HCEC 1CT (cell line): ENCODE measurements at regions not wholly inside any gene's neighbourhood (a gene's known extent, or its start where the extent isn't known, plus 50 kb on each side); places are given as distances from the start of the nearest gene placed in this dataset.
"Not testable (repeated sequence)": the region's sequence is repeated elsewhere in the genome, so short reads cannot be mapped to it uniquely, and the experiment has no call there.

Source experiments
- DNase-seq: peaks from one replicate; pipeline ENCODE4 v3.0.0-alpha.2; 2017

- no peak for DNase-seq
These were observed 421.6 kb downstream of the TMEM135 start for GRCh38 chr11:87459351-87459750.

GRCh38 chr11:87456499-87456898, 418.8 kb downstream of the TMEM135 start:
- no peak for DNase-seq

GRCh38 chr11:87455180-87455579, 417.4 kb downstream of the TMEM135 start:
- DNase-seq: no peak

GRCh38 chr11:87454241-87454640, 416.5 kb downstream of the TMEM135 start:
- DNase-seq: no peak

DNA sequence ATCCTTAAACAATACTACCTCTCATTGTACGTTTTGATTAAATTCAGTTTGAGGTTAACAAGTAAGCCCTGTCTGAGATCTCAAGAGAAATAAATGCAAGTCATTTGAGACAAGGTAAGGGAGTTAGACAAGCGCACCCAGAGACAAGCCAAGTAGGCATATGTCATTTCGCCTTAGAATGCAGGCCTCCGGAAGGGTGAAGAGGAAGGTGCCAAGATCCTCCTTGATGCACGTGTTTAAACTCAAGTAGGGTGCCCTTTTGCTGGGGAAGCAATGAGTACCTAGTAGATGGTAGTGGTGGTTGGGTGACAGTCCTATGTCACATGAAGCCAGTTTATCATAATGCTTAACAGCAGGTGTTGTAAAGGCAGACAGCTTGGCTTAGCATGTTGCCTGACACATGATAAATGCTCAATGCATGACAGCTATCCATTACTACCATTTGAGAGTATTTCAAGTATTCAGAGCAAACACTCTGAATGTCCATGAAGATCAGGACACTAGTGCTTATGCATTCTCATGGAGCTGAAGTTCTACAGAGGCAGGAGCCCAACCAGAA, 415.9 kb downstream of the TMEM135 start:
- DNase-seq: no peak

- not testable (repeated sequence) for DNase-seq
These were observed 414.3 kb downstream of the TMEM135 start for GRCh38 chr11:87452025-87452424.

DNA sequence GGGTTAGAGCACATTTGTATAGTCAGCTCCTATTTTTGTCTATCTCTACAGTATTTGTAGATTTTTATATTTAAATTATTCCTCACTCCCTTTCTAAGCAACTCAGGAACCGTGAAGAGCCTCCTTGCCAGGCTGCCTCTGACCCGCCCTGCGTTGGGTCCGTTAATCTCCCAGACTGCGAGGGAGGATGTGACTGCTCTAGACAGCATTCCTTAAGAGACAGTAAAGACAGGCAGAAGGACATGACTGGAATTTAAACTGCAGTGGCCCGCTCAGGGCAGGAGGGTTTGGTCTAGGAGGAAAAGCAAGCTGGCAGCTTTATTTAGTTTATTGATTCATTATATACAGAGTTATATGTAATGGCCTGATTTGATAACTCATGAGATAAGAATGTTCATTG, 413.7 kb downstream of the TMEM135 start:
- peak; percentile 23 for DNase-seq

DNA sequence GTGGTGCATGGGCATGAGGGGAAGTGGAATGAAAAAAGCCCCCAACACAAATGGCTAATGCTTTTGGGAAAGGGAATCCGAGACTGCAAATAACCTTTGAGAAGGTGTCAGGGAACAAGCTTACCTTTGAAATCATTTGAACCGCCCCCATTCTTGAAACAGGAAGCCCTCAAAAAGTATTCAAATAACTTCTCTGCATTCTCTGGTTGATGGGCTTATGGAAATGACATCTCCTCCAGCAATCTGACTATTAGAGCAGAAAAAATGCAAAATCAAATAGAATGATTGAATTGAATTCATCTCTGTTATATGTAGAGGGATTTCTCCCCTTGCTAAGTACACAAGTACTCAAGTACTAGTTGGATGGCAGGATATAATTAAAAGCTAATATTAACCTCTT, 409.9 kb downstream of the TMEM135 start:
- DNase-seq: no peak

DNA sequence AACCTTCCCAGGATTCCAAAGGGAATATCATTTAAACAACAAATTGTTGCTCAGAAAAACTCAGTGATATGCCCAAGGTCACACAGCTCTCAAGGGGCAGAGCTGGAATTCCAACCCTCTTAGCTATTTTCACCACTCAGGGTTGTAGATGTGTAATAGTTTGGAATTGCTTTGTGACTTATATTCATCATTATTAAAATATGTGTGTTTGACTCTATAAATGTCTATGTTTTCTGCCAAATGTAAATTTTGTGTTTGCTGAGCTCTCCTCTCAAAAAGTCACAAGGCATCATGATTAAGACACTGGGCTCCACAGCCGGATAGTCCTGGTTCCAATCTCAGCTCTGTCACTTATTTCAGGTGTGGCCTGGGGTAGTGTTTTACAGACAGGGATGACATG, 407.3 kb downstream of the TMEM135 start:
- peak; percentile 82 for DNase-seq

DNA sequence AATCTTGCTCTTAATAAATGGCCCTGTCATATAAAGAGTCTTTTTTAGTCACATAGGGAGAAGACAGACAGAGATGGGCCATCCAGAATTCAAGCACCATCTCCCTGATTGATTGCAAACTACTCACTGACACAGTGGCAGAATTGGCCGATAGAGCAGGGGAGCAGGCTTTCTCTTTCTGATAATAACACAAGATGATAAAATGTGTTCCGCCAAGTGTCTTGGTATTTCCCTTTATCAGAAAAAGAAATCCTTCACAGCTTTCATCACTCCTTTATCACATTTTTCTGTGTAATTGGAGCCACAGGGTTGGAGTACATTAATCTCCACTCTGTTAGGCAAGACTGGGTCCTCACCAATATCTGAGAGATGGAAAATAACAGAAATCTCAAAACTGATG, 406.0 kb downstream of the TMEM135 start:
- no peak for DNase-seq

GRCh38 chr11:87440076-87440770, 402.5 kb downstream of the TMEM135 start:
- no peak for DNase-seq

DNA sequence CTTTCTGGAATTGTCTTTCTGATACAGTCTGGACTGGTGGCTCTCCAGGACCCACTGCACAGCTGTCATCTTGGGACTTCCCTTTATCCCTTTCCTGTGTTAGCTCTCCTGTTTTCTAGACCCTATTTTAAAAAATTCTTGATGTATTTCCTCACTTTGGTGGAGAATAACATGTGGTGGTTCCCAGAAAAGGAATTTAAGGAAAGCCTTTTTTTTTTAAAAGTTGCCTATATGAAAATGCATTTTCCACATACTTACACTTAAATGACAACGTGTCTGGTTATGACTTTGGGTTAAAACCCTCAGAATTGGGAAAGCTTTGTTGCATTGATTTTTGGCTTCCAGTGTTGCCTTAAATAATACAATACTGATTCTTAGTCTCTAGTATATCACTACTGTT, 400.7 kb downstream of the TMEM135 start:
- DNase-seq: no peak

DNA sequence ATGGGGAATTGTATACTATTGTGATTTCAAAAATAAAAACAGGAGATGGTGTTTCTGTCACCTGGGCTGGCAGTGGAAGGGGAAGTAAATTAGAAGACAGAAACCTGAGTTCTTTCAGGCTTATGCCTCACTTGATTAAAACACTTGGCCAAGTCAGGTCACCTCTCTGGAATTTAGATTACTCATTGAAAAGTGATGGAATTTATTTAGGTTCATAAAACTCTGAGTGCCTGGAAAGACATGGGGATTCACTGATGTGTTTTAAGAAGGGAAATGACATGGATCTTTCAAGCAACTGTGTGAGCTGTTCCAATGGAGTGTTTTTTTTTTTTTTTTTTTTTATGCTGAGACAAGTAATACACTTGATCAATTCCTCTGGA, 400.1 kb downstream of the TMEM135 start:
- DNase-seq: peak; percentile 85

DNA sequence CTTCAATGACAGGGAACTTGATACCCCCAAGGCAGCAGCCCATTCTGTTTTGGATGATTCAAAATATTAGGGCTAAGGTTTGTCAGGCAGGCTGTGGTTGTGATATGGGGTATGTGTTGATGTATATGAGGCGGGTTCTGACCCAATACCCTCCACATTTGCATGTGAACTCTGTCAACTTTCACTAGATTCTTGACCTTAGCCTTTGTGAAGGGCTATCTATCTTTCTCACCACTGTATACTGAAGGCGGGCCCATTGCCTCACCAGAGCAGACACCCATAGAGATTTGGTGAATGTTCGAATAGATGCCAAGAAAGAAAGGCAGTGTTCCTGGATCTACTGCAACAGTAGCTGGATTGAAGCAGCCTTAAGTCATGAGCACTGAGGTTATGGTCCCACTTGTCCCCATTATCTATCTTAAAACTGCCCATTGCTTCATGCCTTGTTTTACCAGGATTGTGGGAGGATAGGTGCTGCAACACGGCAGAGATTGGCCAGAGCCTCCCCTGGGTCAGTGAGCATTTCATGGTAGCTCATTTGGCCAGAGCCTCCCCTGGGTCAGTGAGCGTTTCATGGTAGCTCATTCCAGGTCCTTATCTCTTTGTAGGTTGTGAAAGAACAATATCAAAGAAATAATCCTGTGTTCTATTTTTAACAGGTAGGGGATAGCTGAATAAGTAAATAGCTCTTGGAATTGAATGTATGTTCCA, 399.6 kb downstream of the TMEM135 start:
- no peak for DNase-seq

GRCh38 chr11:87432022-87432421, 394.3 kb downstream of the TMEM135 start:
- DNase-seq: peak; percentile 48

GRCh38 chr11:87431392-87431791, 393.7 kb downstream of the TMEM135 start:
- no peak for DNase-seq

- no peak for DNase-seq
These were observed 393.1 kb downstream of the TMEM135 start for GRCh38 chr11:87430821-87431220.

DNA sequence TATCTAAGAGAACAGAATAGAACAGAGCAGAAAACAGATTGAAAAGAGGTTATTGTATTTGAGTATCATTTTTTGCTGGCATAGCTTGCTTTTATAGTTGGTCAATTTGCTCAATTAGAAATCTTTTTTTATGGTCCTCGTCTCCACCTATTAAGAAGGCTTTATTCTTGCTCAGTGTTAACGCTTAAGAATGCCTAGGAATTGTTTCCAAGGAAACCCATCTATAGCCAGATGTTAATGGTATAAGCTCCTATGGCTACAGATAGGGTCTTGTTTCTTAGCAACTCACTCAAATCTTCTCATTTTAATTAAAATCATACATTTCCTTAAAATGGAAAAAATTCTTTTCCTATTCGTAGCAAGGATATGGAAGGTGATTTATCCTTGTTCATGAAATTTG, 392.3 kb downstream of the TMEM135 start:
- no peak for DNase-seq

- peak; percentile 39 for DNase-seq
These were observed 390.5 kb downstream of the TMEM135 start for GRCh38 chr11:87428266-87428665.

GRCh38 chr11:87425943-87426342, 388.2 kb downstream of the TMEM135 start:
- DNase-seq: peak; percentile 20

DNA sequence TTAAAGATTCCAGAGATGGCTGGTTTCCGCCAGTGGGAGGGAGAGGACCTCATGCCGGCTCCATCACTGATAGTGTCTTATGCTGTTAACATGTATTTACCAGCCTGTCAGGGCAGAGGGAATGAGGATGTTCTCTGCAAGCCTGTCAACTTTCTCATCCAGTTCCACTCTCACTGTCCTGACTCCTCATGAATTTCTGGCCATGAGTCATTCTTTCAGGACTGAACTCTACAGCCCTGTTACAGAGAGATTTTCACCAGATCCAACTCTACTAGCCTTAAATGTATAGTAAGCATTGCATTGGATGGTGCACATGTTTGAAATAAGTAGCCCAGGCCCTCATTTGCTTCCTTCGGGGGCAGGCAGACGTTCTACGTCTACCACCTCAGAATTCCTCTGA, 387.7 kb downstream of the TMEM135 start:
- DNase-seq: peak; percentile 34

GRCh38 chr11:87423161-87423560, 385.4 kb downstream of the TMEM135 start:
- no peak for DNase-seq

DNA sequence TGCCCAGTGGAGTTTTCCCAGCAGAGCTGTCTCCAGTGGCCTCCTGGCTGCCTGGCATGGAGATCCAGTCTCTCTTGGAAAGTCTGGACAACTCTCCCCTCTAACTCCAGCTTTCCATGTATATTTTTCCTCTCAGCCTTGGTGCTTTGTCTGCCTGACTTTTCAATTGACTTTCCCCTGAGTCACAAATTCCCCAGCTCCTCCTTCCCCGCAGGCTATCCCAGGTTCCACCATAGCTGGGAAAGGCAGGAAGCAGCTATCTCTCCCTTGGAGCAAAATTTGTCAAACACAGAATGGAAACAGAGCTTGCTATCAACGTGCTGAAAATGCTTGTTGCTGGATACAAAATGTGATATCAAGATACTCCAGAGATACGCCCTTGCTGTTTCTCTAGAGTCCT, 384.8 kb downstream of the TMEM135 start:
- no peak for DNase-seq

DNA sequence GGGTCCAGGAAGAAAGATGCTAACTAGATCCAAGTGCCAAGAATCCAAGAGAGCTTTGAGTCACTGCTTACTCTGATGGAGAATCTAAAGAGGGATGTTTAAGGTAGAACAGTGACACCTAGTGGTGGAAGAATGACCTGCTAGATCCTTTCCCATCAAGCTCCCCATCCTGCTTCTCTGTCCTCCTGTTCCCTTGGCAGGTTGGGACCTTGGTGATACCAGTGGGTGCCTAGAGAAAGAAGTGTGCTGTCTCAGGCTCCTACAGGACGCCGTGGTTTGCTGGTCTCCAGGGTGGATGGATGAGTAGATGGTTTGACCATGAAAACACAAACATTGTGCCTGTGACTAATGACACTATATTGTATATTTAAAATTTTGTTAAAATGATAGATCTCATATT, 383.7 kb downstream of the TMEM135 start:
- peak; percentile 71 for DNase-seq
